ENCODE measurements at regions not wholly inside any gene's neighbourhood (a gene's known extent, or its start where the extent isn't known, plus 50 kb on each side); places are given as distances from the start of the nearest gene placed in this dataset.

DNA sequence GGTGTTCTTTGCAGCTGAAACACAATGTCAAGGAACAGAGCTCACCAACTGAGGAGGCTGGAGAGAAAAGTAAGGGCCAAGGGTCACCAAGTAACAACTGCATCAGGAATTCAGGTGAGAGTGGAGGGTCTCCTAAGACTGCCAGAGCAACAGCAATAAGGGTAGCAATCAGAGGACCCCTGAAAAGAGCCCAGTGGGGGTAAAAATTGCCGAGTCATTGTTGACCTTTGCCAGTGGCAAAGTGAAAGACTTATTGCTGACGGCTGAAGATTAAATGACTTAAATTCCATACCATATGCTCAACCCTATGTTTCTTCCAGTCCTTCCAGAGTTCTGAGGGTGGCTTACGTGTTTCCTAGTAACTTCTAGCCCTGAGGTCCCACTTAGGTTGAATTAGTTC is 51.9 kb upstream of the ARHGAP42 start:
- H3K4me1 Mint-ChIP-seq = no peaks in the 10 kb centered on the region
- no peaks in the 10 kb centered on the region for H3K27me3 Mint-ChIP-seq
- H3K36me3 Mint-ChIP-seq (ENCODE audit: insufficient read depth) = no peaks in the 10 kb centered on the region
- H3K9me3 Mint-ChIP-seq = peaks cover 26% of the 10 kb centered on the region
- H3K4me3 Mint-ChIP-seq = no peak overlapping the region
- DNase-seq (ENCODE audit: low spot score in 2 of 2) (no peak), ATAC-seq (replicated peaks; ENCODE audit: extremely low read depth, poor library complexity, severe bottlenecking) (no peak)
- no peak overlapping the region for H3K27ac Mint-ChIP-seq (ENCODE audit: low read depth)

DNA sequence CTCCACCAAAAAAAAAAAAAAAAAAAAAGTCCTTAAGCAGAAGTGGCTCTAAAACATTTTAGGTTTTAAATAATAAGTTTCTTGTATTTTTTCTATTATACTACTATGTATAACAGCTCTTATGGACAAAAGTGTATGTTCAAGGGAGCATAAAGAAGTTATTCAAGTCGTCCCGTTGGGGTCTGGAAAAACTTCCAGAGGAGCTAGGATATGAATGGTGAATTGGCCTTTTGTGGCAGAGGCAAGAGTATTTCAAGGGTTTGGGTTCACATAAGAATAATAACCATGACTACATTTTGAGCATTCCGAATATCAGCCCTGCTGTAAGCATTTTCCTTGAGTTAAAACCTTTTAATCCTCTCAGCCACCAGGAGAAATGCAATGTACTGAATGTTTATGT is 50.6 kb upstream of the ARHGAP42 start:
- H3K36me3 Mint-ChIP-seq (ENCODE audit: insufficient read depth) = no peaks in the 10 kb centered on the region
- H3K4me1 Mint-ChIP-seq = no peaks in the 10 kb centered on the region
- H3K27me3 Mint-ChIP-seq = no peaks in the 10 kb centered on the region
- H3K4me3 Mint-ChIP-seq = no peak overlapping the region
- H3K27ac Mint-ChIP-seq (ENCODE audit: low read depth) = no peak overlapping the region
- H3K9me3 Mint-ChIP-seq = peaks cover 26% of the 10 kb centered on the region
- no peak for ATAC-seq (replicated peaks; ENCODE audit: extremely low read depth, poor library complexity, severe bottlenecking)
- no peak for DNase-seq (ENCODE audit: low spot score in 2 of 2)

Data from central memory CD8-positive, alpha-beta T cell (primary cell).